Neuronal stem cell (in vitro differentiated cells): ENCODE measurements at regions not wholly inside any gene's neighbourhood (a gene's known extent, or its start where the extent isn't known, plus 50 kb on each side); places are given as distances from the start of the nearest gene placed in this dataset.

ENCODE experiments used
- DNase-seq: peaks from one replicate; pipeline ENCODE4 v3.0.0-alpha.2; 2013; ENCODE audit warnings: low spot score
- H2AFZ ChIP-seq: one replicate; pipeline ENCODE4 v1.6.1; 2013; ENCODE audit warnings: mild to moderate bottlenecking, low read length, inconsistent platforms
- H2AK5ac ChIP-seq: 2 replicates; pipeline ENCODE4 v1.6.1; 2013; ENCODE audit warnings: low read depth, mild to moderate bottlenecking, inconsistent platforms, low read length, moderate library complexity, mixed read lengths
- H2BK120ac ChIP-seq: 2 replicates; pipeline ENCODE4 v1.6.1; 2013; ENCODE audit warnings: low read depth, mild to moderate bottlenecking, inconsistent platforms, low read length, moderate library complexity, mixed read lengths
- H2BK12ac ChIP-seq: one replicate; pipeline ENCODE4 v1.6.1; 2013; ENCODE audit warnings: low read length, inconsistent platforms
- H2BK15ac ChIP-seq: 2 replicates; pipeline ENCODE4 v1.6.1; 2013; ENCODE audit warnings: mild to moderate bottlenecking, low read length, inconsistent platforms, mixed read lengths
- H2BK5ac ChIP-seq: one replicate; pipeline ENCODE4 v1.6.1; 2013; ENCODE audit warnings: inconsistent platforms, mild to moderate bottlenecking, low read length, moderate library complexity
- H3K14ac ChIP-seq: one replicate; pipeline ENCODE4 v1.6.1; 2013; ENCODE audit warnings: low read length, inconsistent platforms
- H3K18ac ChIP-seq: 2 replicates; pipeline ENCODE4 v1.6.1; 2013; ENCODE audit warnings: low read length, inconsistent platforms
- H3K23ac ChIP-seq: 2 replicates; pipeline ENCODE4 v1.6.1; 2013; ENCODE audit warnings: low read depth, mild to moderate bottlenecking, mixed read lengths, low read length, inconsistent platforms; ENCODE audit not compliant: poor library complexity
- H3K27ac ChIP-seq: replicated peaks from 3 replicates; pipeline ENCODE4 v1.5.1; 2013; ENCODE audit warnings: low read length, inconsistent platforms
- H3K27me3 ChIP-seq, 3 experiments: 2 replicates each; pipeline ENCODE4 v1.6.1; 2013; ENCODE audit warnings: low read length in 3 of 3, mild to moderate bottlenecking in 2 of 3, inconsistent platforms in 1 of 3, low read depth in 1 of 3, mixed read lengths in 1 of 3, moderate library complexity in 1 of 3; ENCODE audit not compliant: control insufficient read depth in 3 of 3, insufficient read depth in 3 of 3
- H3K36me3 ChIP-seq, 2 donors: replicated peaks in 1 of 2; 2 replicates each; pipeline ENCODE4 v1.6.1; 2013; ENCODE audit warnings: low read length in 2 of 2; ENCODE audit not compliant: control insufficient read depth in 2 of 2, insufficient read depth in 2 of 2
- H3K4ac ChIP-seq: 2 replicates; pipeline ENCODE4 v1.6.1; 2013; ENCODE audit warnings: inconsistent platforms, mild to moderate bottlenecking, low read length, moderate library complexity
- H3K4me1 ChIP-seq, 2 donors: 1 replicate in 1 of 2; 2 replicates in 1 of 2; pipeline ENCODE4 v1.6.1; 2013; ENCODE audit warnings: low read length in 2 of 2, low read depth in 1 of 2; ENCODE audit not compliant: control insufficient read depth in 2 of 2, insufficient read depth in 1 of 2
- H3K4me2 ChIP-seq: one replicate; pipeline ENCODE4 v1.6.1; 2013; ENCODE audit warnings: mild to moderate bottlenecking, low read length, inconsistent platforms; ENCODE audit not compliant: insufficient read depth, poor library complexity, severe bottlenecking
- H3K4me3 ChIP-seq, 2 donors: 2 replicates each; pipeline ENCODE4 v1.5.1; 2013; ENCODE audit warnings: low read length in 2 of 2, mild to moderate bottlenecking in 2 of 2, inconsistent platforms in 1 of 2, moderate library complexity in 1 of 2
- H3K79me1 ChIP-seq: one replicate; pipeline ENCODE4 v1.6.1; 2013; ENCODE audit warnings: low read depth, mild to moderate bottlenecking, inconsistent platforms, low read length, moderate library complexity
- H3K9ac ChIP-seq: one replicate; pipeline ENCODE4 v1.6.1; 2013; ENCODE audit warnings: mild to moderate bottlenecking, low read depth, low read length, inconsistent platforms; ENCODE audit not compliant: poor library complexity
- H3K9me3 ChIP-seq, 2 donors: replicated peaks in 1 of 2; 2 replicates each; pipeline versions ENCODE3 to v1.6.1; 2013; ENCODE audit warnings: low read length in 2 of 2, mild to moderate bottlenecking in 2 of 2, inconsistent platforms in 1 of 2, low read depth in 1 of 2, mixed read lengths in 1 of 2, moderate library complexity in 1 of 2; ENCODE audit not compliant: control insufficient read depth in 2 of 2, insufficient read depth in 1 of 2
- H4K8ac ChIP-seq: one replicate; pipeline ENCODE4 v1.6.1; 2013; ENCODE audit warnings: low read depth, mild to moderate bottlenecking, inconsistent platforms, low read length, moderate library complexity
- H4K91ac ChIP-seq: one replicate; pipeline ENCODE4 v1.6.1; 2013; ENCODE audit warnings: low read length, low read depth, mild to moderate bottlenecking, inconsistent platforms; ENCODE audit not compliant: poor library complexity
- WGBS, 2 donors: extraction: QIAGEN DNeasy Blood & Tissue Kit; methylation state at CpG; one replicate each; pipeline ENCODE4 v1.1.7; 2013; ENCODE audit warnings: missing lambda C conversion rate in 2 of 2, mixed read lengths in 1 of 2; ENCODE audit not compliant: insufficient read length in 2 of 2, insufficient replicate concordance in 1 of 2; ENCODE audit errors: extremely low coverage in 2 of 2; 5-methylcytosine and 5-hydroxymethylcytosine counted together

GRCh38 chr13:97559030-97559429 lies 125.1 kb downstream of the RAP2A start:
- DNase-seq, result no peak
- Histone ChIP-seq H3K27me3 (no peaks in the 10 kb centered on the region), H2BK5ac (no peak overlapping the region), H3K79me1 (no peaks in the 10 kb centered on the region), H2AFZ (no peak overlapping the region), H3K14ac (no peak overlapping the region), H3K9ac (no peak overlapping the region), H3K4me2 (no peak overlapping the region), H3K23ac (no peak overlapping the region), H3K18ac (no peak overlapping the region), H3K27ac (no peak overlapping the region), H3K4me1 (peaks cover 0 to 2% of the 10 kb centered on the region in 2 donors), H4K8ac (no peak overlapping the region), H3K4ac (no peak overlapping the region), H2AK5ac (no peak overlapping the region), H2BK15ac (no peak overlapping the region), H3K9me3 (no peaks in the 10 kb centered on the region), H3K4me3 (no peak overlapping the region), H2BK120ac (no peak overlapping the region), H3K36me3 (no peaks in the 10 kb centered on the region), H2BK12ac (no peak overlapping the region), H4K91ac (no peak overlapping the region)
- no CpG with 5 or more reads among the region's 2 CpGs for WGBS, 2 donors

DNA sequence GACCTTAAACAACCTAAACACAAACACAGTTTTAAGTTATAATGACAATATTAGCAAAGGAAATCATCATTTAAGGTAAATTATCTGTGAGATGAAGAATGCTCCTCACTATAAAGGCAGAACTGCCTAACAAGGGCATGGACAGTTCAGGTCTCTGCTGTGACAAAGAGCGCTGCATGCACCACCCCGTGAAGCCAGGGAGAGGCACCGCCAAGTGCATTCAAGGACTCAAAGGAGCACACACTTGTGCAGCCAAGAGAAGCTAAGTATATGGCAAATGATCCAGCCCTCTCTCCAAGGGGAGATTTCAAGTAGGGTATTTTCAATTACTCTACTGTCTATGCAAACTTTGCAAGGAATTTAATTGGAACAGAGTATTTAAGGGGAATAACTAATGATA lies 126.0 kb downstream of the RAP2A start:
- Histone ChIP-seq H3K23ac (no peak overlapping the region), H2BK12ac (no peak overlapping the region), H3K9me3 (no peaks in the 10 kb centered on the region), H2AK5ac (no peak overlapping the region), H4K8ac (no peak overlapping the region), H3K4ac (no peak overlapping the region), H3K36me3 (no peaks in the 10 kb centered on the region), H2BK5ac (no peak overlapping the region), H3K4me3 (no peak overlapping the region), H2BK15ac (no peak overlapping the region), H2AFZ (no peak overlapping the region), H3K4me1 (no peaks in the 10 kb centered on the region), H3K9ac (no peak overlapping the region), H4K91ac (no peak overlapping the region), H2BK120ac (no peak overlapping the region), H3K18ac (no peak overlapping the region), H3K4me2 (no peak overlapping the region), H3K79me1 (no peaks in the 10 kb centered on the region), H3K27me3 (no peaks in the 10 kb centered on the region), H3K27ac (no peak overlapping the region), H3K14ac (no peak overlapping the region)
- no CpG with 5 or more reads among the region's 3 CpGs for WGBS, 2 donors
- DNase-seq, result no peak

DNA sequence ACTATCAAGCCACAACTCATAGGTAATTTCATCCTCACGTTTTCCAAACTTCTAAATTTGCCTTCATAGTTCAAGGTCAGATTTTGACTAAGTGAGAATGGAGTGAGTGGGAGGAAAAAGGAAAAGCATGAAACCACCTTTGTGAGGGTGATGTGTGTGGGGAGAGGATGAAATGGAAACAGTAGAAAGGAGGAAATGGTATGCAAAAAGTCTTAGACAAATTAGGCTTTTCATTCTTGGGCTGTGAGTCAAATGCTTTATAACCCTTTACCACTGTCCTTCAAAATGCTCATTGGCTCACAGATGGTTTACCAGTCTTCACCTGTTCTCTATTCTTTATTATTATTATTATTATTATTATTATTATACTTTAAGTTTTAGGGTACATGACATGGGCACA lies 127.2 kb downstream of the RAP2A start:
- no peak overlapping the region for H3K4me3 ChIP-seq
- no peak overlapping the region for H3K4me2 ChIP-seq
- H4K91ac ChIP-seq, result no peak overlapping the region
- H3K4me1 ChIP-seq, result no peaks in the 10 kb centered on the region
- no peak overlapping the region for H3K14ac ChIP-seq
- no peaks in the 10 kb centered on the region for H3K27me3 ChIP-seq
- H4K8ac ChIP-seq, result no peak overlapping the region
- H2AFZ ChIP-seq, result no peak overlapping the region
- no peak overlapping the region for H3K23ac ChIP-seq
- no peak overlapping the region for H2AK5ac ChIP-seq
- no peaks in the 10 kb centered on the region for H3K36me3 ChIP-seq
- no peak overlapping the region for H3K18ac ChIP-seq
- H3K9me3 ChIP-seq, result no peaks in the 10 kb centered on the region
- no peak overlapping the region for H2BK12ac ChIP-seq
- DNase-seq, result no peak
- H2BK15ac ChIP-seq, result no peak overlapping the region
- no peaks in the 10 kb centered on the region for H3K79me1 ChIP-seq
- WGBS, 2 donors, result no CpG with 5 or more reads among the region's 1 CpG
- H3K9ac ChIP-seq, result no peak overlapping the region
- no peak overlapping the region for H2BK5ac ChIP-seq
- H2BK120ac ChIP-seq, result no peak overlapping the region
- no peak overlapping the region for H3K27ac ChIP-seq
- no peak overlapping the region for H3K4ac ChIP-seq

DNA sequence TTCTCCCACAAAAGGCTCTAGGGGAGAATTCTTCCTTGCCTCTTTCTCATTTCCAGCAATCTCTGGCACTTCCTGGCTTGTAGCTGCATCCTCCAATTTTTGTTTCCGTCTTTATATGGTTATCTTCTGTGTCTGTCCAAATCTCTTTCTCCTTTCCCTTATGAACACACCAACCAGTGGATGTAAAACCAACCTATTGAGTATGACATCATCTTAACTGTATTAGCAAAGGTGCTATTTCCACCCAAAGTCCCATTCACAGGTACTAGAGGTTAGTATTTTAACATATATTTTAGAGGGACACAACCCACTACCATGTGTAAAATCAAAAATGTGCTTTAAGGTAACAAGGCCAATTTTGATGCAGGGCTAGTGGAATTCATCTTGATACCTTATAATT lies 129.0 kb downstream of the RAP2A start:
- Histone ChIP-seq H2BK5ac (no peak overlapping the region), H3K23ac (no peak overlapping the region), H3K9me3 (no peaks in the 10 kb centered on the region), H3K79me1 (no peaks in the 10 kb centered on the region), H2BK12ac (no peak overlapping the region), H3K4ac (no peak overlapping the region), H3K27ac (no peak overlapping the region), H3K4me1 (no peaks in the 10 kb centered on the region), H3K4me2 (no peak overlapping the region), H3K9ac (no peak overlapping the region), H3K18ac (no peak overlapping the region), H3K27me3 (no peaks in the 10 kb centered on the region), H2AK5ac (no peak overlapping the region), H2BK120ac (no peak overlapping the region), H3K4me3 (no peak overlapping the region), H4K91ac (no peak overlapping the region), H3K14ac (no peak overlapping the region), H2AFZ (no peak overlapping the region), H2BK15ac (no peak overlapping the region), H3K36me3 (no peaks in the 10 kb centered on the region), H4K8ac (no peak overlapping the region)
- no peak for DNase-seq
- WGBS, 2 donors, result no CpG with 5 or more reads among the region's 1 CpG
